ENCODE measurements at regions not wholly inside any gene's neighbourhood (a gene's known extent, or its start where the extent isn't known, plus 50 kb on each side); places are given as distances from the start of the nearest gene placed in this dataset.

DNA sequence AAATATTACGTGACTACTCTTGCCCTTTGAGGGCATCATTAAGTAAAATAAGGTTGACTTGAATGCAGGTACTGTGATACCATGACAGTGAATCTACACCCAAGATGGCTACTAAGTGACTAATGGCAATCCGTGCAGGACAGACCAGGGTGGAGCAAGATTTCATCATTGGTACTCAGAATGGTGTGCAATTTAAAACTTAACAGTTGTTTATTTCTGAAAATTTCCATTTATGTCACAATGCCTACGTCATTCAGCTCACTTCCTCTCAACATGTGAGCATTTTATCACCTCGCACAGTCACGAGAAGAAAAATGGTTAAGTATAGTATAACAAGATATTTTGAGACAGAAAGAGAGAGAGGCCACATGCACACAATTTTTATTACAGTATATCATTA lies 50.3 kb upstream of the MET start:
- ATAC-seq (ENCODE audit: low read depth), result no peak
- H3K4me2 ChIP-seq (replicated peaks; ENCODE audit: low read depth, low read length, poor library complexity, severe bottlenecking), result no peak overlapping the region
- H3K9ac ChIP-seq (ENCODE audit: low read length), result no peak overlapping the region
- no peak for TF ChIP-seq EZH2 (IDR thresholded peaks at IDR 0.05; ENCODE audit: borderline replicate concordance, insufficient read depth, low read depth, low read length, poor library complexity, severe bottlenecking)
- intact Hi-C loops (cut with micrococcal nuclease), result no loop called here
- H3K36me3 ChIP-seq (replicated peaks in 1 of 2; ENCODE audit: control extremely low read depth in 1 of 2, control insufficient read depth in 1 of 2, extremely low read depth in 1 of 2, insufficient read depth in 2 of 2, low read length in 1 of 2), result no peaks in the 10 kb centered on the region
- Mint-ChIP-seq H3K9me3 (ENCODE audit: insufficient read depth) (peaks cover 6% of the 10 kb centered on the region), H3K27ac (no peak overlapping the region), H3K4me3 (no peak overlapping the region), H3K27me3 (peaks cover 19% of the 10 kb centered on the region), H3K4me1 (no peaks in the 10 kb centered on the region)
- ChIA-PET CTCF (interaction anchor here (1.0 kb wide), 1 partner anchor 423 kb away, joined by 3 read pairs; no protein-coding TSS in a partner anchor), POLR2A (no interaction called here)
- no peak overlapping the region for H2AFZ ChIP-seq (ENCODE audit: insufficient read depth, low read depth, low read length, poor library complexity, severe bottlenecking)
- WGBS (ENCODE audit: insufficient coverage), result 100% methylated on average over 1 of the region's 5 CpGs
- no peak overlapping the region for H3K27ac ChIP-seq (ENCODE audit: low read length in 2 of 2)
- H3K27me3 ChIP-seq (replicated peaks in 1 of 4; ENCODE audit: control extremely low read depth in 1 of 4, control insufficient read depth in 3 of 4, insufficient read depth in 4 of 4, low read length in 3 of 4), result peaks cover 0 to 10% (median 6%) of the 10 kb centered on the region in 4 experiments
- H3K4me3 ChIP-seq (ENCODE audit: control extremely low read depth in 1 of 5, extremely low read depth in 1 of 5, insufficient read depth in 1 of 5, low read depth in 2 of 5, low read length in 4 of 5), result no peak overlapping the region
- peaks cover 0 to 10% (median 4%) of the 10 kb centered on the region in 3 donors for H3K9me3 ChIP-seq (ENCODE audit: control extremely low read depth in 1 of 3, control insufficient read depth in 2 of 3, insufficient read depth in 1 of 3, low read length in 2 of 3)
- no peaks in the 10 kb centered on the region for H4K20me1 ChIP-seq (ENCODE audit: control insufficient read depth, insufficient read depth, low read length, poor library complexity, severe bottlenecking)
- peak; percentile 18 for DNase-seq
- no peaks in the 10 kb centered on the region for H3K79me2 ChIP-seq (ENCODE audit: control insufficient read depth, insufficient read depth, low read length)
- no peaks in the 10 kb centered on the region for H3K4me1 ChIP-seq (ENCODE audit: control insufficient read depth in 2 of 2, insufficient read depth in 2 of 2, low read length in 2 of 2)

Measured in B cell (primary cell).